Hepatic stellate cell (primary cell): ENCODE measurements at regions not wholly inside any gene's neighbourhood (a gene's known extent, or its start where the extent isn't known, plus 50 kb on each side); places are given as distances from the start of the nearest gene placed in this dataset.

Source experiments
- DNase-seq: peaks from one replicate; pipeline ENCODE4 v3.0.0; 2011; ENCODE audit warnings: low spot score

GRCh38 chr14:104425171-104425681 is 154.3 kb upstream of the C14orf180 start:
- no peak for DNase-seq

GRCh38 chr14:104425763-104426646 is 153.6 kb upstream of the C14orf180 start:
- DNase-seq: no peak

GRCh38 chr14:104427131-104427851 is 152.3 kb upstream of the C14orf180 start:
- no peak for DNase-seq

- no peak for DNase-seq
These were observed 151.2 kb upstream of the C14orf180 start for GRCh38 chr14:104428333-104428851.

GRCh38 chr14:104428860-104429259 is 150.7 kb upstream of the C14orf180 start:
- DNase-seq: no peak

- no peak for DNase-seq
These were observed 150.2 kb upstream of the C14orf180 start for GRCh38 chr14:104429291-104429861.

GRCh38 chr14:104431351-104431928 is 148.1 kb upstream of the C14orf180 start:
- no peak for DNase-seq

GRCh38 chr14:104431929-104432541 is 147.5 kb upstream of the C14orf180 start:
- no peak for DNase-seq

GRCh38 chr14:104432611-104433231 is 146.8 kb upstream of the C14orf180 start:
- DNase-seq: no peak

- DNase-seq: no peak
These were observed 146.0 kb upstream of the C14orf180 start for GRCh38 chr14:104433401-104434213.

GRCh38 chr14:104434214-104435076 is 145.1 kb upstream of the C14orf180 start:
- DNase-seq: no peak

- no peak for DNase-seq
These were observed 144.2 kb upstream of the C14orf180 start for GRCh38 chr14:104435147-104436046.

- peak; percentile 61 for DNase-seq
These were observed 143.4 kb upstream of the C14orf180 start for GRCh38 chr14:104436047-104436591.

GRCh38 chr14:104436741-104437701 is 142.5 kb upstream of the C14orf180 start:
- no peak for DNase-seq

GRCh38 chr14:104437703-104438102 is 141.9 kb upstream of the C14orf180 start:
- no peak for DNase-seq

- DNase-seq: no peak
These were observed 141.2 kb upstream of the C14orf180 start for GRCh38 chr14:104438166-104438887.
